HFFc6 (cell line): ENCODE measurements at regions not wholly inside any gene's neighbourhood (a gene's known extent, or its start where the extent isn't known, plus 50 kb on each side); places are given as distances from the start of the nearest gene placed in this dataset.

Experiments
- DNase-seq: peaks from one replicate; pipeline ENCODE4 v3.0.0-alpha.2; 2018
- H3K27ac Mint-ChIP-seq: 2 replicates; pipeline ENCODE4 v1.8.0; 2020; ENCODE audit warnings: mild to moderate bottlenecking, mixed read lengths
- H3K27me3 Mint-ChIP-seq: 2 replicates; pipeline ENCODE4 v1.8.0; 2021; ENCODE audit warnings: mild to moderate bottlenecking, moderate library complexity, mixed read lengths; ENCODE audit not compliant: insufficient read depth
- H3K36me3 Mint-ChIP-seq: 2 replicates; pipeline ENCODE4 v1.8.0; 2021; ENCODE audit warnings: low read depth, mixed read lengths
- H3K4me1 Mint-ChIP-seq: 2 replicates; pipeline ENCODE4 v1.8.0; 2020; ENCODE audit warnings: low read depth, mixed read lengths
- H3K4me3 Mint-ChIP-seq: 2 replicates; pipeline ENCODE4 v1.8.0; 2020; ENCODE audit warnings: mild to moderate bottlenecking, moderate library complexity, mixed read lengths
- H3K9me3 Mint-ChIP-seq: 2 replicates; pipeline ENCODE4 v1.8.0; 2020; ENCODE audit warnings: mild to moderate bottlenecking, mixed read lengths
- CTCF ChIP-seq: fragments of 200-600 bp; sonication (generic); IDR thresholded peaks from 2 replicates; pipeline ENCODE4 v1.5.0; 2021; ENCODE audit warnings: antibody characterized with exemption, mild to moderate bottlenecking

- Mint-ChIP-seq H3K4me1 (peaks cover 32% of the 10 kb centered on the region), H3K27me3 (peaks cover 5% of the 10 kb centered on the region; the same call in 1 of the 2 replicates), H3K36me3 (no peaks in the 10 kb centered on the region), H3K9me3 (no peaks in the 10 kb centered on the region), H3K27ac (peak overlapping the region; percentile 71), H3K4me3 (peak overlapping the region; percentile 75)
- no peak for TF ChIP-seq CTCF
- peak; percentile 72 for DNase-seq
These were observed 287.8 kb upstream of the RASA1 start for GRCh38 chr5:86979811-86980411.

GRCh38 chr5:86981898-86982297 is 285.8 kb upstream of the RASA1 start:
- DNase-seq: no peak
- H3K9me3 Mint-ChIP-seq: no peaks in the 10 kb centered on the region
- no peak overlapping the region for H3K4me3 Mint-ChIP-seq
- no peak for TF ChIP-seq CTCF
- peaks cover 24% of the 10 kb centered on the region for H3K4me1 Mint-ChIP-seq
- H3K36me3 Mint-ChIP-seq: no peaks in the 10 kb centered on the region
- no peak overlapping the region for H3K27ac Mint-ChIP-seq
- H3K27me3 Mint-ChIP-seq: peaks cover 3% of the 10 kb centered on the region; the same call in 1 of the 2 replicates

GRCh38 chr5:86983208-86983607 is 284.5 kb upstream of the RASA1 start:
- no peak for DNase-seq
- Mint-ChIP-seq H3K36me3 (no peaks in the 10 kb centered on the region), H3K4me3 (no peak overlapping the region), H3K27me3 (peaks cover 3% of the 10 kb centered on the region; the same call in 1 of the 2 replicates), H3K4me1 (peaks cover 24% of the 10 kb centered on the region), H3K9me3 (no peaks in the 10 kb centered on the region), H3K27ac (no peak overlapping the region)
- no peak for TF ChIP-seq CTCF

- no peak for DNase-seq
- Mint-ChIP-seq H3K36me3 (no peaks in the 10 kb centered on the region), H3K27me3 (no peaks in the 10 kb centered on the region), H3K4me1 (no peaks in the 10 kb centered on the region), H3K27ac (no peak overlapping the region), H3K4me3 (no peak overlapping the region), H3K9me3 (no peaks in the 10 kb centered on the region)
- peak; percentile 34; the same call in 1 of the 2 replicates for TF ChIP-seq CTCF
These were observed 280.8 kb upstream of the RASA1 start for GRCh38 chr5:86986837-86987236.

GRCh38 chr5:86997516-86997915 is 270.2 kb upstream of the RASA1 start:
- no peak for DNase-seq
- no peak for TF ChIP-seq CTCF
- Mint-ChIP-seq H3K4me3 (no peak overlapping the region), H3K9me3 (no peaks in the 10 kb centered on the region), H3K36me3 (no peaks in the 10 kb centered on the region), H3K27ac (no peak overlapping the region), H3K27me3 (no peaks in the 10 kb centered on the region; the same call in 1 of the 2 replicates), H3K4me1 (no peaks in the 10 kb centered on the region)
